Erythroblast (primary cell): ENCODE measurements at regions not wholly inside any gene's neighbourhood (a gene's known extent, or its start where the extent isn't known, plus 50 kb on each side); places are given as distances from the start of the nearest gene placed in this dataset.

ENCODE experiments used
- GATA1 ChIP-seq: IDR thresholded peaks from 2 replicates; pipeline ENCODE4 v1.6.1; 2011; ENCODE audit warnings: low read depth, mild to moderate bottlenecking, control low read depth, low read length, moderate library complexity
- POLR2A ChIP-seq: IDR thresholded peaks from 2 replicates; pipeline ENCODE4 v1.6.1; 2011; ENCODE audit warnings: mild to moderate bottlenecking, low read length

DNA sequence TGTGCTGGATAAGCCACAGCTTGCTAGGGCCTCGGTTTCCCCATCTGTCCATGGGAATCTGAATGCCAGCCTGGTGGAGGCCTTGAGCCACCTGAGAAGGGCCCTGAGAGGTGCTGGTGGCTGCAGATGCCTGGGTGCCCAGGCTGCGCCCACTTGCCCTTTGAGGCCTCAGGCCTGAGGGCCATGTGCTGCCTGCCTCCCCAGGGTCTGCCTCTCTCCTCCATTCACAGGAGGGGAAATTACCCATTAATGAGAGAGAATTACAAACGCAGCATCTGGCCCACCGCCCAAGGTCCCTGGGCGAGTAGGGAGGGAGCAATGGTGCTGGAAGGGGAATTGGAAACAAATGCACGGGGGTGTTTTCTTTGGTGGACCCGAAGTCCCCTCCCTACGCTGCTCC lies 59.6 kb downstream of the BARX1 start:
- TF ChIP-seq POLR2A: no peak
- no peak for TF ChIP-seq GATA1
